ENCODE measurements at regions not wholly inside any gene's neighbourhood (a gene's known extent, or its start where the extent isn't known, plus 50 kb on each side); places are given as distances from the start of the nearest gene placed in this dataset.
"Not testable (repeated sequence)": the region's sequence is repeated elsewhere in the genome, so short reads cannot be mapped to it uniquely, and the experiment has no call there.

DNA sequence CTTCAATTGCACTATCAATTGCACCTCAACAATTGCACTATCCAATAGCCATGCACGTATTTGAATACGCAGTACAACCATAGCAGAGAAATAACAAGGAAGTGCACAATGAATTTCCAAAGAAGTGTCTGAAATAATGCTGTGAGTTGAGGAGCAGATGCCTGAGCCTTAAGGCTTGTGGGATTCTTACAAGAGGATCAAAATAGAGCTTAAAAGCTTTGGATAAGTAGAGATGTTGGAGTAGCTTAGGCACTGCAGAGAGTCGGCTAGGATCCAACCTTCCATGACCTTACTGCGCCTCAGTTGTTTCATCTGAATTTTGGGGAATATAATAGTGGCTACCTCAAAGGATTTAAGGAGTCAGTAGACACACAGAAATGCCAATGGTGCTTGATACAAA lies 196.1 kb upstream of the FLRT2 start:
- FAIRE-seq: no peak

DNA sequence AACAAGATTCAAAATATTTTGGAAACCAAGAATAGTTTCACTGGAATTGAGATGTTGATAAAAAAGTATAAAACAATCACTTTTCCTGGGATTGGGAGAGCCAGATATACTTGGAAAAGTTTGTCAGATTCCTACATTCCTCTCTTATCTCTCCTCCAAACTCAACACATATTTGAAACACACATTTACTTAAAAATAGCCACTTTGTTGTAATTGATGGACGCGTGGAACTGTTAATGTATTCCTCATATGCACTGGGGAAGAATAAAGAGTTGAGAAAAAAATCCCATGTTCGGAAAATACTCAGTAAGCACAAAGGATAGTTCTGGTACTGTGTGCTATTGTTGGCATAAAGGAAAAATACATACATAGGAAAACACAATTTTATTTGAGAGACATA lies 195.6 kb upstream of the FLRT2 start:
- FAIRE-seq: no peak

DNA sequence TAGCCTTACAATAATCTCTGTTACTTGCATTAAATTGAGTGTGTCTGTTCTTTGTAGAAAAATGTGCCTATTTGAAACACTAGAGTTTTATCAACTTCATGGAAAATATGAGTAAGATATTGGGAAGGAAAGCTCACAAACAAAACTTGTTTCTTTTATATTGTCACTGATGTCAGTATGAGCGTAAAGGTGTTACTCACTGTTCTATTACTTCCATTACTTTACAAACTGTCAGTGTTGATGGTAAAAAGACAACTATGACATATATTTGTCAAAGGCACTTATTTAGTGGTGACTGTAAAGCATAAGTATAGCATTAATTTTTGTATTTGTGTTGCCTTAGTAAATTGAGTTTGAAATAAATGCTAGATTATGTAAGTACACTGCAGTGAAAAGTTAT lies 193.7 kb upstream of the FLRT2 start:
- no peak for FAIRE-seq

DNA sequence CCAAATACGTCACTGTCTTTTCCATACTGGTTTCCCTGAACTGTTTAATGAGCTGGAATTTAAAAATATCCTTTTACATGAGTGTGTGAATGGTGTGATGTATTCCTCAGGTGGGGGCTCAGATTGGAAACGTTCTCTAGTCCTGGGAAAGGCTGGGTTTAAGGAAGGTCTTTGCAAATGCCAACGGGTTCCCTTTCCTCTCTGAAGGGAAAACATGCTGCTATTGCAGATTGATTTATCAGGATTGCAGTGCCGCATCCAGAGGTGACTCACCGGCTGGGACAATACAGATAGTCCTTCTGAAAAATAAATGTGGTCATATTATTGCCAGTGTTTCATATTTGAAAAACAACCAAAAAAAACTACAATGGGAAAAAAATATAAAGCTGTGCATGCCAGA lies 193.1 kb upstream of the FLRT2 start:
- no peak for FAIRE-seq

DNA sequence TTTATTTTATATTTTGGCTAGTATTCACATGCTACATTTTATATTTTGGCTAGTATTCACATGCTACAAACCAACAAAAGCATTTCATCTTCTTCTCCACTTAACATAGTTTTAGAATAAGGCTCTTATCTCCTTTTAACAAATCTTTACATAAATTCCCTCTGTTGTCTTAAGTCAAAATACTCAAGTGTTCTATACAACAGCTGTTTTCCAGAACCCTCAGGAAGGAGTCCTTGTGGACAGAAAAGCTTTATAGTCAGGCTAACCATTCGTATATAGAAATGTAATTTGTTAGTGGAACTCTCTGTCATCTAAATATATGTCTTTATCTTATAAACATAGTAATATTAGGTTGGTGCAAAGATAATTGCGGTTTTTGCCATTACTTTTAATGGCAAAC lies 191.0 kb upstream of the FLRT2 start:
- no peak for FAIRE-seq

DNA sequence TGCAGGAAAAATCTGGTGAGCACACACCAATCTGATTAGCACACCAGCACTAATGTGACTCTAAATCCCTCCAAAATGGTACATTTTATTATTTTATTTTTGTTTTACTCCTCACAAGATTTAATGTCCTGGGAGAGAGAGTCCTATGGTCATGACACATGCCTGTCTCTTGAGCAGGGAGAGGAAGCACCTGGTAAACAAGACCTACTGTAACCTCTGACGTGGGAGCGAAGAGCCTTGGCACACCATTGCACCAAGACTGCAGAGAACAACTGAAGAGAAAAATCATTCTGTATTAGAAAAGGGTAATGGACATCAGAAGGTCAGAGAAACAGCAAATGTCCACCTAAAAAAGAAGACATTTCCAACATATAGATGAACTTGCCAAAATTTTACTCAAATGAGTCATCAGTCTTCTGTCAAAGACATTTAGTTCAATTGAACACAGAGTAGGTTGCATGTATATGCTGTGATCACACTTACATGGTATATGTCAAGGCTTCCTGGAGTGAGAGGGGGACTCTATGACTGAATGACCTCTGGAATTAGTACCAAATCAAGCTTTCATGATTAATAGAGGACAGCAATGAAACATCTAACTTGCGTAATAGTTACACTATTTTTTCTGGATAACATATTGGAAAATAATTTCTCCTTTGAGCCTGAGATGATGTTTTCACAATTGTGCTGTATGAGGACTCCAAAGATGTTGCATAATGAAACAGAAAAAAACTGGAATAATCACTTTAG lies 186.9 kb upstream of the FLRT2 start:
- FAIRE-seq: no peak

DNA sequence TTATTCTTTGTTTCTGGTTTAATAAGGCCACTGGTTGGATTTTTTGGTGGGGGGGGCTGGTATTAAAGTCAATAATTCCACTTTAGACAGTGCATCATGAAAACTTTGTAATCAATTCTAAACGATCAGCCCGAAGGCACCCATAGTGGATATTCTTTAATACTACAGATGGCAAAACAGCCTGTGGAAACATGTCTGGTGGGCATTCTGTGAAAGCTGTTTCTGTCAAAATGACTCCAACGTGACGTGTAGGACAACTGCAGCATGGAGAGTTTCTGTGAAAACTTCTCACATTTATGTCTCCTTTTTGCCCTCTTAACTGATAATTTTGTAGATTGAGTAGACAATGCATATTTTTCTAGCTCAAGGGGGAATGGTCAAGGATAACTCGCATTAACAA lies 185.8 kb upstream of the FLRT2 start:
- FAIRE-seq: no peak

DNA sequence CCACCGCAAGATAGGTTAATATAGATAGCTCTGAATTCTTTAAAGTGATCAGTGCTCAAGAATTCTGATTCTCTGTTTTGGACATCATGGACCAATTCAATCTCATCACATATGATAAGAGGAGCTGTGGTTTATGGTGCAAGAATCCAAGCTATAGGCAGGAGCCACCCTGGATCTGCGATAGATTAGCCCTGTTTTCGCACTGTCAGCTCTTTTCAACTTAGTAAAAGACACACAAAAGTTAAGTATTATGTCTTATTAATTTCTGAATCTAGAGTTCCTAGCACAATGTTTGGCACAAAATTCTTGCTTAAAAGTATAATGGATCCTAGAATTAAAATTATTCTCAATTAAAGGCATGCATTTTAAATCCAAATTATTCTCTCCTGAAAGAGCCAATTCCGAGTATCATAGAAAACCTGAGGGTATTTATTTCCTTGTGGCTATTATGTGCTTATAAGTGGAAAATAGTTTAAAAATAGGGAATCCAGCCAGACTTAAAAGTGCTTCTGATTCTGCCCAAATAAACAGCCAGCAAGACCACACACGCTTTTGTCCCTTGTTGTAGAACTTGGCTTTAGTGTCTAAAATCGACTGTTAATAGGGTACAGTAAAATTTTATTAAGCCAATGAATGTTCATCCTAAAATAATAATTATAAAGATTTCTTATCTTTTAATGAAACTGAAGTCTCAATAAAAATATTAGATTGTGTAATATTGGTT lies 184.9 kb upstream of the FLRT2 start:
- FAIRE-seq: no peak

DNA sequence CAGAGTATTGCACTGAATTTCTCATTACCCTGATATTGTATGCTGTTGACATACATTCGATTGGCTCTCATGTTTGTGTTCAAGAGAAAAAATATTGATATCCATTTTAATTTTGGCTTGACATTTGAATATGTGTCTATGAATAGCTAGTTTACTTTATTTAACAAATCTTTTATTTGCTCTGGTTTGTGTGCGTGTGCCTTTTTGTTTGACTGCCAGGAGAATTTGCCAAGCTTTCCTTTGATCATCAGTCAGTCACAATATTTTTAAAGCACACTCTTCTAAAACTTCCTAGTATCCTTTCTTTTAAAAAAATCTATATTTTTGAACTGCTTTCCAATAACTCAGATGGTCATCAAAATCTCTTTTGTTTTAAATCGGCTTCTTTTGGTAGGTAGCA lies 179.3 kb upstream of the FLRT2 start:
- no peak for FAIRE-seq

DNA sequence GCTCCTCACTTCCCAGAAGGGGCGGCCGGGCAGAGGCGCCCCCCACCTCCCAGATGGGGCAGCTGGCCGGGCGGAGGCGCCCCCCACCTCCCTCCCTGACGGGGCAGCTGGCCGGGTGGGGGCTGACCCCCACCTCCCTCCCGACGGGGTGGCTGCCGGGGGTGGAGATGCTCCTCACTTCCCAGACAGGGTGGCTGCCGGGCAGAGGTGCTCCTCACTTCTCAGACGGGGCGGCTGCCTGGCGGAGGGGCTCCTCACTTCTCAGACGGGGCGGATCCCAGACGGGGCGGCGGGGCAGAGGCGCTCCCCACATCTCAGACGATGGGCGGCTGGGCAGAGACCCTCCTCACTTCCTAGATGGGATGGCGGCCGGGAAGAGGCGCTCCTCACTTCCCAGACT lies 177.4 kb upstream of the FLRT2 start:
- not testable (repeated sequence) for FAIRE-seq

DNA sequence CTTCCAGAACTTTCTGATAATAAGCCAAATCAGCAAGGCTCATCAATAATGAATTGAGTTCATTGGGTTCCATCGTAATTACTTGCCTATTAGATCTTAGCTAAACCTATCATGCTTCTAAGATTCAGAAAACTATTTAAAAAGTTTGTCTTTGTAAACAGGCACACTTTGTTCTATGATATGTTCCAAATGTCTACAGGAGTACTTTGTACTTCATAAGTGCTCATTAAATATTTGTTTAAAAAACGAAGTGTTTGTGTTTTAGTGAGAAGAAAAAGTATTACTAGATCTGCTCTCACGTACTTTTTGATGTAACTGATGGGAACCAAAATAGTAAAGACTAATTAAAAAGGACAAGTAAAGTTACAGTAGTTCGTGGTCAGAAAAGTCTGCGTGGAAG lies 172.8 kb upstream of the FLRT2 start:
- no peak for FAIRE-seq

DNA sequence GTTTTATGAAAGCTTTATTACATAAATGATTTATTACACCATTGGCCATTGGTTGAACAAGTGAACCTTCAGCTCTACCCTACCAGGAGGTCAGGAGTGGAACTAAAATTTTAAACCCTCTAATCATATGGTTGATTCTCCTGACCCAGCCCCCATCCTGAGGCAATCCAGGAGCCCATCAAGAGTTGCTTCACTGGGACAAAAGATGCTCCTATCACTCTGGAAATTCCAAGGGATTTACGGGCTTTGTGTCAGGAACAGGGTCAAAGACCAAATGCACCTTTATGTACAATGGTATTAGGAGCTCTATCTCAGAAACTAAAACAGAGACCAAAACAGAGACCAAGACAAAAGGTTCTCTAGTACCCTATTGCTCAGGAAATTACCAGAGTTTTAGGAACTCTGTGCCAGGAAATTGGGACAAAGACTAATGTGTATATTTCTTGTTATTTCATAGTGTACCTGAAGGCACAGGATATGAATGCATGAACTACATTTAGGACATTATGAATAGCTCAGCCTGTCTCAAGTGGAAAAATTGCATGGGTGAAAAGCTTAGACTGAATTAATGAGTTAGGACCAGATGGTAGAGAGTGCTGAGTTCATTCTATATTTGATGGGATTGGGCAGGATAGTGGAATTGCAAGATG lies 171.7 kb upstream of the FLRT2 start:
- no peak for FAIRE-seq

DNA sequence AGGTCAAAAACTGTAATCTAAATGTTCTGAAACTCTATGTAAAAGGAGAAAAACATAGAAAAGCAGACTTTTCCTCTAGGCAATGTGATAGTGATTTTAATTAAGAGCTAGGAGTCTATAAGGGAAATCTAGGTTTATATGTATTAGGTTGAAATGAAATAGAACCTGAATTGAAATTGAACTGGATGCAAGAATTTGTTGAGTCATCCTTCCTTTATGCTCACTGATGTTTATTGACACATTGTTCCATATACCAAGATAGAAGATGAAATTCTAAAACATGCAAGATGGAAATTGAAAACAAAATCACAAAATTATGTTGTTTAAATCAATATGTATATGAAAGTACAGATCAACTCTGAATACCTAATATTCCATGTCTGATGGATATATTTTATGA lies 170.4 kb upstream of the FLRT2 start:
- no peak for FAIRE-seq

DNA sequence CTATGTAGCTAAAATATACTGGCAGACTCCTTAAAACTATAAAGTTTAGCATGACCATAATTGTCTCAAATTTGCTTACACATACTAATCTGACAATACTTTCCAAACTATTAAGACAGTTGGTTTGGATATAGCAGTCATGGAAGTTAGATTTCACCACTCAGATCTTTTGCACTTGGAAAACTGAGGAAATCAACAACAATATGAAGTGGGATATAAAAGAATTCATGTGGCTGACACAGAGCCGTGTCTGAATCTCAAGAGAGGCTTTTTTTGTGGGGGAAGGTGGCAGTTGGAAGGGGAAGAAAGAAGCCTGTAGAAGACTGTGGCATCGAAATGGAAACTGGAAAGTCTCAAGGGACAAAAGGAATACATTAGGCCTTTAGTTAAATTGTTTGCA lies 166.6 kb upstream of the FLRT2 start:
- FAIRE-seq: no peak

DNA sequence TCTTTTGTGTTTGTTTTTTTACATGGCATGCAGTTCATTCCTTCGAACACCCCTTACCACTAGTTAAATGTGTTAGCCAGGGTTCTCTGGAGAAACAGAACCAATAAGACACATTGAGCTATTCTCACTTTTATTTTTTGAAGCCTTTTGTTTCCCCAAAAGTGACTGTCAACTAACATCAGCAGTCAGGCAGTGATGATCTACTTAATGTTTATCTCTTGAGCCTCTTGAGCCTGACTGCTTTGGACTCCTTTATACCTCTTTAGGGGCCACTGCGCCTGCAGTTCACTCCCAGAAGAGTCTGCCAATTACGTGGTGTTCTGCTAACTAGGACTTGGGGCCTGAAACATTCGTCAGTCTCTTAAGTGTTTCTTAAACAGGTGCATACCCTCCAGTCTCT lies 163.7 kb upstream of the FLRT2 start:
- no peak for FAIRE-seq

DNA sequence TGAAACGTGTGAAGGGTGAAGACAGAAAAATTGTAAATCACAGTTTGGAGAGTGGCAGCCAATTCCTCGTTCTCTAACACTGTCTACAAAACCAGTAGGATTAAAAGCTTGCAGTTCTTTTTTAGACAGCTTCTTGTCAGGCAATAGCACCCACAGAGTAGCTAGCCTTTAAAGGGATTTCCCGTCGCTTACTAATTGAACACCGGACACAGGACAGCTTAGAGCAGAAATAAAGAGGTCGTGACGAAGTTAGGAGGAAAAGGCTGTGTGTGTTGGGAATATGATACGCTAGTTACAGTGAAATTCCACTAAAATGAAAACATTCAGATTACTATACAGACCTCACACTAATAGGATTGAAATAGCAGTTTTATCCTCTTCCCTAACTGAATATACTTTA lies 149.1 kb upstream of the FLRT2 start:
- FAIRE-seq: no peak

DNA sequence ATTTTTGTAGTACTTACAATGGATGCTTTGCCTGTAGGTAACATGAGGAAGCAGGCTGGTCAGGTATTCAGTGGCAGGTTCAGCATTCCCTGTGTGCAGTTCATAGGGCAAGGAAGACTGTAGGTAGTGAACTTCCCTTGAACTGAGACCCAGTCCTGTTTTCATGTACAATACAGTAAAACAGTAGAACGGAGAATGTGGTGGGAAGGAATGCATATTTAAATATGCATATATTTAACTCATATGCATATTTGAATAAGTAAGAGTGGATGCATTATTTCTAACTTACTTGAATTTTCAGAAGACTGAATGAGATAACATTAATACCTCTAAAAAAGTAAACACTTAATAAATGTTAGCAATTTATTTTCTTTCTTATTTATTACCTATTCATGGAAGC lies 147.6 kb upstream of the FLRT2 start:
- FAIRE-seq: no peak

DNA sequence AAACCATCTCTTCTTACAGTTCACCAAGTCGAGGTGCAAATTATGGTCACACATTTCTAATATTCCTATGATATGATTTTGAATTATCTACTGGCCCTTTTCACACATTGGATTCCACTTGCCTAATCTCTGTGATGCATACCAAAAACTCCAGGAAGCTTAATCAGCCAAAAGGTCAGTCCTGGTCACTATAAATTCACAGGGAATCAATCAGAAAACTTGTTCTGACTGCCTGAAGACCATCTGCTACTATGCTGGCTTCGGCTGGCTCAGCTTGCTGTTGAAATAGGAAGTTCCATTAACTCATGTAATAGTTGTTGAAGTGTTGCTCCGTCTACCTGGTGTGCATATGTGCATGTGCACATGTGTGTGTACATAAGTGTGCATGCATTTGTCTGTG lies 142.8 kb upstream of the FLRT2 start:
- no peak for FAIRE-seq

DNA sequence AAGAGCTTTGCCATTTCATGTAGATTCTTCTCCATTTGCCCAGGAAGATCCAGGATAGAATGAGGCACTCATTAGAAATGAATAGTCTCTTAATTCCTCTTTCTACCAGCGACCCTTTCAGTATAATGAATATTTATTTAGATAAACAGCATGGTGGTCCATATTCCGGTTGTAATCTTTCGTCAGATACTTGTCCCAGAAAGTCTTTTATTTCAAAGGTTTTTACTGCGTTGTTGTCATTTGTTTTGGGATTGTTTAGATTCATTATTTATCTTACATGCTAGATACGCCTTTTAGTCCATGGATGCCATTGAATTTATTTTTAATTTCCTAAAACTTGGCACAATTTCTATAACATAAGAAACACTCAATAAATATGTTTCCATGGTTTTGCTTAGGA lies 139.7 kb upstream of the FLRT2 start:
- no peak for FAIRE-seq

DNA sequence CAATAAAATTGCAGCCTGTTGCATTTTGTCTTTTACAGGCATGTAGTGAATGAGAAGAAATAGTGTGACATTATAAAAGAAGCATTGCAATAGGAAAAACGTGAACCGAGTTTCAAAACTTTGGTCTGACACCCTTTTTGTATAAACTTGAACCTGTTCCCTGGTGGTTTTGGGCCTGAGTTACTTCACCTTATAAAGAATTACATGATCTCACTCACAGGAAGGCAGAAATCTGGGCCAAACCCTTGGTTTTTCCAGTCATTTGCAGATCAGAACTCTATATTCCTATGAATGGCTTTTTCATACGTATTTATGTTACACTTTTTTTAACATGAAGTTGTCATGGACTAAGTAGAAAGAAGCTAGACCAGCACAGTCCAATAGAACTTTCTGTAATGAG lies 138.5 kb upstream of the FLRT2 start:
- FAIRE-seq: no peak

DNA sequence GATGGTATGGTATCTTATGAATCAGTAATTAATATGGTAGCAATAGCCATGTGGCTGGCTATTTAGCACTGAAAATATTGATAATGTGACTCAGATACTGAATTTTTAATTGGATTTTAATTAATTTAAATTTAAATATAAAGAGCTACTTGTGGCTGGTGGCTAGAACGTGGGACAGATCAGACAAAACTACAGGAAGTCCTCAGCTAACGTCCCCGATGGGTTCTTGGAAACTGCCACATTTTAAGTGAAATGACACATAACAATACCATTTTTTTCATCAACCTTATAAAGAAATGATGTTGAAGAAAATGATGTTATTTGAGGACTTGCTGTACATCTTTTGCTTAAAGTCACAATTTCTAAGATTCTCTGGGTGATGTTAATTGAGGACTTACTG lies 138.1 kb upstream of the FLRT2 start:
- no peak for FAIRE-seq

DNA sequence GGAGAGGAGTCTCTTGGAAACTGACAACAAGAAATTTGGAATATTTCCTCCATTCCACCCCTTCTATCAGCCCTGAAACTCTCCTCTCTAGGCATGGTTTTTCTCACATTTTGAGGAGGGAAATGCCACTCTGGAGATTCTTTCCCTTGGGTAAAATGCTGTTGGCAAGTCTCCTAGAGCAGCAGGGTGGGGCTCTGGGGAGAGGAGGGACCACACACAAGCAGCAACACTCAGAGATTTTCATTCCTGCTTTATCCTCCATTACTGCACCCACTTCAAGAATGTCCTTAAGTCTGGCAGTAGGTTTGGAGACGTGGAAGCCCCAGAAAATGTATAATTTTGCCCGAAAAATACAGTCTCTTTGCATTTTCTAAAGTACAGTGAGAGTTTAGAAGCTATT lies 130.8 kb upstream of the FLRT2 start:
- no peak for FAIRE-seq

DNA sequence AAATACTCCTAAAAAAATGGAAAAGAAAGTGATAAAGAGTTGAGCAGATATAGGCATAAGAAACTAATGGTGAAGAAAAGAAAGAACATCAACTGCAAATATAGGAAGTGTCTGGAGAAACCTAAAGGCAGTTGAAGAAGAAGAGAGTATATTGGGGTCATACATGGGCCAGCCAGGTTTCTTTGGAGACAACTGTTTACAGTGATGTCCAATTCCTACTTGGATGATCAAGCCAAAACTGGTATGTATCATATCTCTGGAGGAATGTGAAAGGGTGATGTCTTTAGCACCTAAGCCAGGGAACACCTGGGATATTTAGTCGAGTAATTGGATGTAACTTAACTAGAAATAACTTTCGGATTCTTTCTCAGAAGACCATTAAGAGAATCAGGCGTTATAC lies 129.3 kb upstream of the FLRT2 start:
- FAIRE-seq: no peak

DNA sequence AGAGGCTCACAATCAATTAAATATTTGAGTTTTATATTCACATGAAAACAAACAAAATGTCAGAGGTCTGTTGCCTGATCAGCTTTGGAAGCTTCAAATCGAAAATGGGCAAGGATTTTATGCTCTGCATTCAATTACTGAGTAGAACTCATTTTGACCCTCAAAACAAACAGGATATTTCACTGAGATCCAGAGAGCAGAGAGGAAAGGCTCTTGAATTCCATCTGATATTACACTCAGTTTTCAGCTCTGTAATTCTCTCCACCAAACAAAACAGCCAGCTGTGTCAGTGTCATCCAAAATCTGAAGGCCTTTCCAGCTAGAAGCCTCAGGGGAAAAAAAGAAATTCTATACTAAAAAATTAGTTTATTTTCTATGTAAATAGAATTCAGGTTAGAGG lies 128.6 kb upstream of the FLRT2 start:
- FAIRE-seq: no peak
